ACC112 (cell line): ENCODE measurements at regions not wholly inside any gene's neighbourhood (a gene's known extent, or its start where the extent isn't known, plus 50 kb on each side); places are given as distances from the start of the nearest gene placed in this dataset.
"Not testable (repeated sequence)": the region's sequence is repeated elsewhere in the genome, so short reads cannot be mapped to it uniquely, and the experiment has no call there.

ENCODE experiments used
- H2AFZ ChIP-seq: fragments of 200-600 bp; sonication (generic); one replicate; pipeline ENCODE4 v1.6.0; 2017; ENCODE audit warnings: antibody characterized with exemption, low read length; ENCODE audit not compliant: unreplicated experiment
- H3K27ac ChIP-seq: fragments of 200-600 bp; sonication (generic); 2 replicates; pipeline ENCODE4 v1.5.1; 2014; ENCODE audit warnings: low read depth, mild to moderate bottlenecking, antibody characterized with exemption, low read length, moderate library complexity
- H3K27me3 ChIP-seq: fragments of 200-600 bp; sonication (generic); 2 replicates; pipeline ENCODE4 v1.6.1; 2014; ENCODE audit warnings: mild to moderate bottlenecking, antibody characterized with exemption, low read length, moderate library complexity, mixed read lengths; ENCODE audit not compliant: insufficient read depth
- H3K36me3 ChIP-seq: fragments of 200-600 bp; sonication (generic); 2 replicates; pipeline ENCODE4 v1.6.1; 2016; ENCODE audit warnings: mild to moderate bottlenecking, antibody characterized with exemption, low read length, moderate library complexity, mixed read lengths; ENCODE audit not compliant: insufficient read depth
- H3K4me1 ChIP-seq: fragments of 200-600 bp; sonication (generic); one replicate; pipeline ENCODE4 v1.6.1; 2016; ENCODE audit warnings: low read length, mixed read lengths; ENCODE audit not compliant: insufficient read depth, unreplicated experiment, control insufficient read depth
- H3K4me3 ChIP-seq: fragments of 200-600 bp; sonication (generic); 2 replicates; pipeline ENCODE4 v1.5.1; 2014; ENCODE audit warnings: mild to moderate bottlenecking, low read depth, low read length
- H3K79me2 ChIP-seq: fragments of 200-600 bp; sonication (generic); one replicate; pipeline ENCODE4 v1.6.0; 2016; ENCODE audit warnings: low read length; ENCODE audit not compliant: control insufficient read depth, unreplicated experiment, insufficient read depth

GRCh38 chr3:181487236-181487978 lies 224.3 kb upstream of the SOX2 start:
- H3K4me3 ChIP-seq, result no peak overlapping the region
- no peak overlapping the region for H3K27ac ChIP-seq
- no peak overlapping the region for H2AFZ ChIP-seq

DNA sequence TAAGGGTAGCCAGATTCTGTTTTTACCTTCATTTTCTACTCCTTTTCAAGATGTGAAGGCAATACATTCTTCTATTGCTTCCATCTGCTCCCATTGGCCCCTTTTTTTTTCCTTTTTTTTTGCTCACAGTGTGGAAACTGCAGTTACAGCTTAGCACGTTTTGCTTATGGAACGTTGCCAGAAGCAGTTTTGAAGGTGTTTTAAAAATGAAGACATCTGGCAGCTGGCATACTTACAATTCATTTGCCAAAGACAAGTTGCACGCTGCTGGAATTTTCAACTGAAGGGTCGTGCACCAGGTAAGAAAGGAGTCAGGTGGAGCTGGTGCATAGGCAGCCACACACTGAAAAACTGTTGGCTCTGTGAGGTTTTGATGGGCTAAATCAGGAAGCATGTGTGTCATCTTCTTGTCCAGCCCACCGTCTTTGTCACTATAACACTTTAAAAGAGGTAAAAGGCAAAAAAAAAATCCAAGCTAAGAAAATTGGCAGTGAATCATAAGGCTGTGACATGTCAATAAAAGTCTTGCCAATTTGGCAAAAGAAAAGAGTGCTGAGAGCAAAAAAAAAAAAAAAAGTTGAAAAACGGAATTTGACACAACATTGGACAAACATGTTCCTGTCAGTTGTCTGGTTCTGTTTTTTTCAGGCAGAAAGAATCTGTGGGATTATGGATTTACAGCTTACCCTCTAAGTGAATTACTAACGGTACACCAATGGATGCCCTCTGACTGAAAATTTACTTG lies 225.4 kb upstream of the SOX2 start:
- no peaks in the 10 kb centered on the region for H3K36me3 ChIP-seq
- H2AFZ ChIP-seq, result no peak overlapping the region
- no peak overlapping the region for H3K4me3 ChIP-seq
- no peak overlapping the region for H3K27ac ChIP-seq
- H3K4me1 ChIP-seq, result no peaks in the 10 kb centered on the region
- no peaks in the 10 kb centered on the region for H3K79me2 ChIP-seq
- no peaks in the 10 kb centered on the region for H3K27me3 ChIP-seq

More at GRCh38 chr3:181487236-181487978, 224.3 kb upstream of the SOX2 start:
- H3K36me3 ChIP-seq, result no peaks in the 10 kb centered on the region
- H3K4me1 ChIP-seq, result no peaks in the 10 kb centered on the region
- H3K27me3 ChIP-seq, result no peaks in the 10 kb centered on the region
- H3K79me2 ChIP-seq, result no peaks in the 10 kb centered on the region

GRCh38 chr3:181484026-181484425 lies 227.7 kb upstream of the SOX2 start:
- Histone ChIP-seq H3K27ac (no peak overlapping the region), H3K27me3 (no peaks in the 10 kb centered on the region), H3K79me2 (no peaks in the 10 kb centered on the region), H3K4me1 (no peaks in the 10 kb centered on the region), H3K36me3 (no peaks in the 10 kb centered on the region), H3K4me3 (no peak overlapping the region), H2AFZ (no peak overlapping the region)

DNA sequence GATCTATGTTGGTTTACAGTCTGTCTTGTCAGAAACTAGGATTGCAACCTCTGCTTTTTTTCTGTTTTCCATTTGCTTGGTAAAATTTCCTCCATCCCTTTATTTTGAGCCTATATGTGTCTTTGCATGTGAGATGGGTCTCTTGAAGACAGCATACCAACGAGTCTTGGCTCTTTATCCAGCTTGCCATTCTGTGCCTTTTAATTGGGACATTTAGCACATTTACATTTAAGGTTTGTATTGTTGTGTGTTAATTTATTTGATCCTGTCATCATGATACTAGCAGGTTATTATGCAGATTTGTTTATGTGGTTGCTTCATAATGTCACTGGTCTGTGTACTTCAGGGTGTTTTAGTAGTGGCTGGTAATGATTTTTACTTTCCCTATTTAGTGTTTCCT lies 236.6 kb upstream of the SOX2 start:
- not testable (repeated sequence) for H3K27ac ChIP-seq, H3K4me3 ChIP-seq, H3K36me3 ChIP-seq, H3K27me3 ChIP-seq, H2AFZ ChIP-seq, H3K4me1 ChIP-seq, H3K79me2 ChIP-seq

GRCh38 chr3:181470349-181470748 lies 241.4 kb upstream of the SOX2 start:
- H3K79me2 ChIP-seq, result no peaks in the 10 kb centered on the region
- no peaks in the 10 kb centered on the region for H3K36me3 ChIP-seq
- H3K27ac ChIP-seq, result no peak overlapping the region
- no peaks in the 10 kb centered on the region for H3K4me1 ChIP-seq
- H3K27me3 ChIP-seq, result no peaks in the 10 kb centered on the region
- no peak overlapping the region for H3K4me3 ChIP-seq
- no peak overlapping the region for H2AFZ ChIP-seq

DNA sequence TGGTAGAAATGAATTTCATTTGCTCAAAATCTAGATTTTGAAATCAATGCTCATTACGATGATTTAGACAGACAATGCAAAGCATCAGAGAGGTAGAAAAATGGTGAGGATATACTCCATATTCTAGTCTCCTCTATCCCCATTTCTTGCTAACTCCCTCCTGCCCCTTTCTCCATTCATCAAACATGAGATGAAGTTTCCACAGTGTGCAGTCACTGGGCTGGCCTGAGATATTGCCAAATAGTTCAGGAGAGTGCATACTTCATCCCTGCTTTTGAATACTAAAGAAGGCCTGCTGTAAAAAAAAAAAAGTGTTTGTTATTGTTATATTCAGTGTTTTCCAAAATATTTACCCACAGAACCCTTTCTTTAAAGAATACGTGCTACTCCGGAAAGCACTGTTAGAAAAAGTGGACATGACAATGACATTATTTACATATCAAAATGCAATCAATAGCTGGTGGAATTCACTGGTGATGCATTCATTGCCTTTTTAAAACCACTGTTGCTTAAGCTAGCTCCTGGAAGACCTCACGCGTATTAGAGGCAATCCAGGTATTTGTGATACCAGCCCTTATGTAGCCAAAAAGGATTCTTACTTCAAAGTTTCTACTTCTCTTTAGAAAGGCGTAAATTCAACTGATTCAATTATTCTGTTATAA lies 247.6 kb upstream of the SOX2 start:
- Histone ChIP-seq H3K4me1 (no peaks in the 10 kb centered on the region), H3K27me3 (no peaks in the 10 kb centered on the region), H2AFZ (no peak overlapping the region), H3K36me3 (no peaks in the 10 kb centered on the region), H3K79me2 (no peaks in the 10 kb centered on the region), H3K4me3 (no peak overlapping the region), H3K27ac (no peak overlapping the region)

DNA sequence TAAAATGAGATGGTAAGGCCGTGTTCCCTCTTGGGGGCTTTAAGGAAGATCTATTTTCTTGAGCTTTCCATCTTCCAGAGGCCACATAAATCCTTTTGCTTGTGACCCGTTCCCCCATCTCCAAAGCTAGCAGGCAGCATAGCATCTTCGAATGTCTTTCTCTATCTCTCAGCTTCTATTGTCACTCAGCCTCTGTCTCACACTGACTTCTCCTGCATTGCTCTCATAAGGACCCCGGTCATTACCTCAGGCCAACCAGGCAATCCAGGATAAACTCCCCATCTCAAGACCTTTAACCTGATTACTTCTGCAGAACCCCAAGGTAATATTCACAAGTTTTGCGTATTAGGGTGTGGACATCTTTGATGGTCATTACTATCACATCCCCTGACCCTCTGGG lies 250.3 kb upstream of the SOX2 start:
- no peak overlapping the region for H2AFZ ChIP-seq
- H3K4me3 ChIP-seq, result no peak overlapping the region
- no peaks in the 10 kb centered on the region for H3K79me2 ChIP-seq
- no peaks in the 10 kb centered on the region for H3K36me3 ChIP-seq
- no peaks in the 10 kb centered on the region for H3K4me1 ChIP-seq
- H3K27ac ChIP-seq, result no peak overlapping the region
- H3K27me3 ChIP-seq, result no peaks in the 10 kb centered on the region

DNA sequence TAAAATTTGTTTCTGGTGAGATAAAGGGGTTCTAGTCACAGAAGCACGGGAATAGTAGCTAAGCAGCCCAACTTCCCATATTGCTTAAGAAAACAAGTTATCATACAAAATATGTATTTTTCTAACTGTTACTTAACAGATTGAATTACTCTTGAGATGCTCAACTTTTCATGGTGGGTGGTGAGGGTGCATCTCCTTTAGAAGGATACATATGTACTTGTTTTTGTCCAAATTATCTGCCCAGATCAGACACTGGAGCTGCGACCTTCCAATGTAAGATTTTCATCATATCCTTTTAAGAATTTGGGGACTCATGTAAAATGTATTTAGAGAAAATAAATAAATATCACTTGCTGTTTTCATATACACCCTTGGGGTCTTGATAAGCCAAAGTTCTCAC lies 252.2 kb upstream of the SOX2 start:
- H3K79me2 ChIP-seq, result no peaks in the 10 kb centered on the region
- H3K4me1 ChIP-seq, result no peaks in the 10 kb centered on the region
- H3K27me3 ChIP-seq, result no peaks in the 10 kb centered on the region
- H2AFZ ChIP-seq, result no peak overlapping the region
- no peak overlapping the region for H3K4me3 ChIP-seq
- no peak overlapping the region for H3K27ac ChIP-seq
- no peaks in the 10 kb centered on the region for H3K36me3 ChIP-seq

DNA sequence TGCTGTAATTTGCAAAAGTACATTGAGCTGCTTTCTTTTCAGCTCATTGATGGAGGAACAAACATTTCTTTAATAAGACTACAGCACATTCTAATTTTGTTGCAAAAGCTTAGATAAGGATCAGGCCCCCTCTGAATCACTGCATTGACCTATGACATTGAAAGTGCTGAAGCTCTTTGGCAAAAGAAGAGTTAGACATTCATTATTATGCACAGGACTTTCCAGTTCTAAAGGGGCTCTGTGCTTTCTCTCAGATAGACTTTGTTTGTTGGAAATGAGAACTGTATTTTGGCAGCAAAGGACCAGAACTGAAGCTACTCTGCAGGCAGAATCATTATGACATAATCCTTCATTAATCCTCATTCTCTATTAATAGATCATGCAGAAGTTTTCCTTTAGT lies 252.9 kb upstream of the SOX2 start:
- Histone ChIP-seq H2AFZ (no peak overlapping the region), H3K27ac (no peak overlapping the region), H3K36me3 (no peaks in the 10 kb centered on the region), H3K4me3 (no peak overlapping the region), H3K27me3 (no peaks in the 10 kb centered on the region), H3K79me2 (no peaks in the 10 kb centered on the region), H3K4me1 (no peaks in the 10 kb centered on the region)

DNA sequence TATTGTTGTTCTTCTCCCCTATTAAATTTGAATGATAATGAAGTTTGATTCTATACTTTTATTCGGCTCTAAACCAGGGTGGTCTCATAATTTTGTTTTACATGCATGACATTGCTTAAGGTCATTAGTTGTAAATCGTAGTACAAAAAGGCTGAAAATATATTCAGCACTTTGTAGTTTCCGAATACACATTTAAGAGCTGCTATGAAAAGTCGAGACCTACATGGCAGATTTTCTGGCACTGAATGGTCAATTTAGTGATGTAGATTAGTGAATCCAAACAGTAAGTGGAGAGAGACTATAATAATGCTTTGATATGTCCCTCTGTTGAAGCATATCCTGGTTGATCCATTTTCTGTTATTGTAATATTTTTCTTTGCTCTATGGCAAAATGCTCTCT lies 254.0 kb upstream of the SOX2 start:
- Histone ChIP-seq H3K36me3 (no peaks in the 10 kb centered on the region), H2AFZ (no peak overlapping the region), H3K4me1 (no peaks in the 10 kb centered on the region), H3K27ac (no peak overlapping the region), H3K27me3 (no peaks in the 10 kb centered on the region), H3K4me3 (no peak overlapping the region), H3K79me2 (no peaks in the 10 kb centered on the region)

DNA sequence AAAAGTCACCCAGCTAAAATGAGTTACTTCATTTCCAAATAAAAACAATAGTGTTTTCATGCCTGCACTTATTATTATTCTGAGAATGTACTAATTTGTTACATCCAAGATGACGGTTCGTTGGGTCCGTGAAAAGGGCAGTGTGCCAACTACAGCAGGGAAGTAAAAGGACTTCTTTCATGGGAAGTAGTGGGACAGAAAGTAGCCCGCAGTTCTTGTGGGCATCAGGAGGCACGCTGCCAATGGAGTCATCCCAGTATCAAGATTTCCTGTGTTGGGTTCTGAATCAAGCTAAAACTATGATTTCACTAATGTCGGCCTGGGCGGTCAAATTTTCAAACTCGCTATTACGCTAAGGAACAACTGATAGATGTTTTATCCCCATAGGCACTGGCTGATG lies 254.5 kb upstream of the SOX2 start:
- Histone ChIP-seq H2AFZ (no peak overlapping the region), H3K27ac (no peak overlapping the region), H3K79me2 (no peaks in the 10 kb centered on the region), H3K4me3 (no peak overlapping the region), H3K27me3 (no peaks in the 10 kb centered on the region), H3K4me1 (no peaks in the 10 kb centered on the region), H3K36me3 (no peaks in the 10 kb centered on the region)
